GM12878 (cell line): ENCODE measurements at regions not wholly inside any gene's neighbourhood (a gene's known extent, or its start where the extent isn't known, plus 50 kb on each side); places are given as distances from the start of the nearest gene placed in this dataset.

ENCODE experiments used
- ATAC-seq: fragments of 200-7000 bp; cut with Tn5 transposase; 3 replicates; pipeline ENCODE4 v1.9.1; 2020; ENCODE audit warnings: mild to moderate bottlenecking, moderate library complexity
- BruUV-seq: library from RNA; stranded (reverse); fragments of 400-500 nt; replicated peaks from 2 replicates; lab custom pipeline; 2021; lab: Mats Ljungman, UMichigan
- CTCF ChIA-PET: fragments of 300-600 bp; sonication (Branson Sonifier 250); formaldehyde crosslinking; extraction: SDS; loops from one replicate; lab custom pipeline; 2021; ENCODE audit warnings: inconsistent platforms; lab: Yijun Ruan, JAX
- POLR2A ChIA-PET: fragments of 350-600 bp; formaldehyde crosslinking; extraction: SDS; loops from one replicate; lab custom pipeline; 2021; ENCODE audit warnings: inconsistent platforms; lab: Charles Lee
- RAD21 ChIA-PET: fragments of 300-600 bp; sonication (Branson Sonifier 250); formaldehyde crosslinking; loops from one replicate; lab custom pipeline; 2023; ENCODE audit warnings: antibody characterized with exemption; ENCODE audit not compliant: unreplicated experiment; lab: Charles Lee
- SMC1A ChIA-PET: fragments of 300-600 bp; sonication (Branson Sonifier 250); formaldehyde crosslinking; loops from one replicate; lab custom pipeline; 2023; ENCODE audit not compliant: unreplicated experiment, uncharacterized antibody; lab: Charles Lee
- DNase-seq: peaks from one replicate; pipeline ENCODE4 v3.0.0-alpha.2; 2011; ENCODE audit warnings: low read depth, low spot score
- FAIRE-seq: peaks from 3 replicates; lab custom pipeline; 2011; peaks lifted over from hg19 to GRCh38; lab: Jason Lieb, UNC
- H2AFZ ChIP-seq: 2 replicates; pipeline ENCODE4 v1.6.0; 2011; ENCODE audit warnings: low read depth, low read length, control low read depth; ENCODE audit not compliant: control insufficient read depth
- H3K27ac ChIP-seq: 2 replicates; pipeline ENCODE4 v1.5.1; 2011; ENCODE audit warnings: control low read depth; ENCODE audit not compliant: control insufficient read depth, insufficient read depth
- H3K27me3 ChIP-seq, 2 experiments: replicated peaks in 1 of 2; 2 replicates each; pipeline versions ENCODE4 v1.6.0 to v1.6.1; 2011; ENCODE audit warnings: low read length in 1 of 2; ENCODE audit not compliant: control insufficient read depth in 2 of 2, insufficient read depth in 2 of 2
- H3K36me3 ChIP-seq, 2 experiments: 2 replicates each; pipeline ENCODE4 v1.5.1; 2011; ENCODE audit warnings: low read length in 1 of 2; ENCODE audit not compliant: control insufficient read depth in 2 of 2, insufficient read depth in 2 of 2
- H3K4me1 ChIP-seq: 2 replicates; pipeline ENCODE4 v1.6.1; 2011; ENCODE audit warnings: mild to moderate bottlenecking, low read length, moderate library complexity, mixed read lengths; ENCODE audit not compliant: control insufficient read depth, insufficient read depth
- H3K4me2 ChIP-seq: 2 replicates; pipeline ENCODE4 v1.6.0; 2011; ENCODE audit warnings: control low read depth; ENCODE audit not compliant: control insufficient read depth, insufficient read depth
- H3K4me3 ChIP-seq: fragments of 200-600 bp; sonication (generic); 2 replicates; pipeline ENCODE4 v1.5.1; 2016
- H3K79me2 ChIP-seq: 2 replicates; pipeline ENCODE4 v1.6.0; 2011; ENCODE audit warnings: low read length; ENCODE audit not compliant: control insufficient read depth, insufficient read depth
- H3K9ac ChIP-seq: 2 replicates; pipeline ENCODE4 v1.8.0; 2011; ENCODE audit warnings: low read length, control low read depth, mixed read lengths; ENCODE audit not compliant: control insufficient read depth, insufficient read depth
- H3K9me3 ChIP-seq: replicated peaks from 3 replicates; pipeline ENCODE4 v1.5.1; 2011; ENCODE audit warnings: mild to moderate bottlenecking, low read length; ENCODE audit not compliant: control insufficient read depth, insufficient read depth
- H4K20me1 ChIP-seq: 2 replicates; pipeline ENCODE4 v1.6.0; 2011; ENCODE audit not compliant: control insufficient read depth, insufficient read depth
- CHD1 ChIP-seq: IDR thresholded peaks from 2 replicates; pipeline ENCODE4 v1.6.1; 2012; ENCODE audit warnings: low read depth, low read length, improper control_type of control experiment
- CHD4 ChIP-seq: fragments of 200-600 bp; sonication (generic); IDR thresholded peaks from 2 replicates; pipeline ENCODE4 v1.6.1; 2016; ENCODE audit warnings: mild to moderate bottlenecking
- CREB1 ChIP-seq: IDR thresholded peaks from 2 replicates; pipeline ENCODE4 v1.6.1; 2012; ENCODE audit warnings: low read depth, mild to moderate bottlenecking, inconsistent platforms
- EGR1 ChIP-seq, 2 experiments: IDR thresholded peaks; 1 replicate in 1 of 2; 2 replicates in 1 of 2; pipeline ENCODE4 v1.6.1; 2011 to 2012; ENCODE audit warnings: low read depth in 2 of 2, low read length in 2 of 2, borderline replicate concordance in 1 of 2, mild to moderate bottlenecking in 1 of 2, moderate library complexity in 1 of 2
- WGBS: methylation state at CpG from one replicate; pipeline ENCODE4 v1.1.6; 2016; ENCODE audit warnings: low lambda C conversion rate; ENCODE audit not compliant: insufficient replicate concordance, insufficient coverage; ENCODE audit errors: missing lambda C conversion rate; 5-methylcytosine and 5-hydroxymethylcytosine counted together
- in situ Hi-C: fragments of 300-500 bp; cut with MboI; formaldehyde crosslinking; loops from 9 replicates; pipeline ENCODE4 v1.14.3; 2018; ENCODE audit warnings: mixed read lengths
- intact Hi-C: fragments of 100-400 bp; cut with micrococcal nuclease; formaldehyde crosslinking; loops from one replicate; pipeline ENCODE4 v1.14.2; 2022; ENCODE audit not compliant: unreplicated experiment
- TF ChIP-seq, protein P1 (sequence below): IDR thresholded peaks from 2 replicates; pipeline ENCODE4 v1.6.1; 2012; ENCODE audit warnings: low read depth, low read length, improper control_type of control experiment
- TF ChIP-seq, protein P2 (sequence below): fragments of 450-650 bp; IDR thresholded peaks from 2 replicates; pipeline ENCODE4 v1.6.1; 2017; ENCODE audit warnings: low read depth, mild to moderate bottlenecking, moderate library complexity

DNA sequence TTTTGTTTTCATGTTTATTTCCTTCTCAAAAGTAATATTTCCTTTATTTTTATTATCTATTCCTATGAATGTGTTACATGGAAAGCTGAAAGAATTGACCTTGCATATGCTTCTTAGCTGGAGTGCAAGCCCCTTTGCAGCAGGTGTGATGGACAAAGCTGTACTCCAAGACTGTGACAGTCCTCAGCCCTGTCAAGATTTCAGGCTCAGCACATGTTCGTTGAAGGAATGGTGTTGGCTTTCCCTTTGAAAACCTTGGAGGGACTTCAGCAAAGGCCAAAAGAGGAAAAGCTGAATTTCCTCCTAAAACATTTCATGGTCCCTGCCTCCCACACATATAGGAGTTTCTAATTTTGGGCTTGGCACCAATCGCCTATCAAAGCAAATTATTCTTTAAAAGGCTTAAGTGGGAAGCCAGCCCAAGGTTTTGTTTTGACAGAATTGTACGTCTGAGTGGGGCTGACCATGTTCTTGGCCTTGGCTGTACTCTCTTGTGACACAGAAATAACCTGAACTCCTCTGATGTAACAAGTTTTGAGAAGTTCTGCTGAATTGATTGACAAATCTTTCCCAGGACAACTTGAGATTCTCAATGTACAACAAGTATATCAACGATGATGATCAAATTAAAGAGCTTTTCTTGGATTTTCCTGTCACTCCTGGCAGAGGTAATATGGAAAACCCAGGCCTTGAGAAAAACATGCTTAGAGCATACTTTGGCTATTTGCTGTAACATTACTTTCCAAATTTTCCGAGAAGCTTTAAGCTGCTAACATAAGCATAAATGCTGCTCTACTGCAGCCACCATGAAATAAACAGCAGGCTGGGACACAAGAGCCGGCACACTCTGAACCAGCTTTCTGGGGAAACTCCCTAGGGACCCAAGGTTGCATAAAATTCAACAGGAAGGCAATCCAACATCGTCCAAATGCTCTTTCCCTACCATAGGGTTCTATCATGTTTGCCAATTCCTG lies 135.7 kb upstream of the ZNF648 start:
- Histone ChIP-seq H3K4me2 (no peak overlapping the region), H3K79me2 (no peaks in the 10 kb centered on the region), H3K9ac (no peak overlapping the region), H2AFZ (no peak overlapping the region), H3K4me1 (no peaks in the 10 kb centered on the region), H3K4me3 (no peak overlapping the region), H3K36me3 (no peaks in the 10 kb centered on the region), H3K9me3 (no peaks in the 10 kb centered on the region), H3K27me3 (peaks cover 0 to 3% of the 10 kb centered on the region in 2 experiments; a peak in 1 of 4 replicates), H4K20me1 (no peaks in the 10 kb centered on the region), H3K27ac (no peak overlapping the region)
- no peak for FAIRE-seq
- no peak for ATAC-seq
- in situ Hi-C loops, result no loop called here
- intact Hi-C loops, result no loop called here
- DNase-seq, result no peak
- POLR2A ChIA-PET, result interaction anchor here (1.5 kb wide), 1 partner anchor 51 kb away, joined by 4 read pairs; no protein-coding TSS in a partner anchor
- TF ChIP-seq CREB1 (no peak), CHD4 (no peak), EGR1 (IDR thresholded peaks at IDR 0.05; ENCODE audit: borderline replicate concordance in 1 of 2, low read depth in 2 of 2, low read length in 2 of 2) (no peak), CHD1 (no peak)
- TF ChIP-seq, protein P1, sequence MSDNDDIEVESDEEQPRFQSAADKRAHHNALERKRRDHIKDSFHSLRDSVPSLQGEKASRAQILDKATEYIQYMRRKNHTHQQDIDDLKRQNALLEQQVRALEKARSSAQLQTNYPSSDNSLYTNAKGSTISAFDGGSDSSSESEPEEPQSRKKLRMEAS, result no peak
- TF ChIP-seq, protein P2, sequence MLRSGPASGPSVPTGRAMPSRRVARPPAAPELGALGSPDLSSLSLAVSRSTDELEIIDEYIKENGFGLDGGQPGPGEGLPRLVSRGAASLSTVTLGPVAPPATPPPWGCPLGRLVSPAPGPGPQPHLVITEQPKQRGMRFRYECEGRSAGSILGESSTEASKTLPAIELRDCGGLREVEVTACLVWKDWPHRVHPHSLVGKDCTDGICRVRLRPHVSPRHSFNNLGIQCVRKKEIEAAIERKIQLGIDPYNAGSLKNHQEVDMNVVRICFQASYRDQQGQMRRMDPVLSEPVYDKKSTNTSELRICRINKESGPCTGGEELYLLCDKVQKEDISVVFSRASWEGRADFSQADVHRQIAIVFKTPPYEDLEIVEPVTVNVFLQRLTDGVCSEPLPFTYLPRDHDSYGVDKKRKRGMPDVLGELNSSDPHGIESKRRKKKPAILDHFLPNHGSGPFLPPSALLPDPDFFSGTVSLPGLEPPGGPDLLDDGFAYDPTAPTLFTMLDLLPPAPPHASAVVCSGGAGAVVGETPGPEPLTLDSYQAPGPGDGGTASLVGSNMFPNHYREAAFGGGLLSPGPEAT, result no peak
- CTCF ChIA-PET, result interaction anchor here (0.6 to 6.4 kb wide), 16 partner anchors 8 to 202 kb away, joined by 3 to 159 read pairs (median 4); no protein-coding TSS in a partner anchor
- RAD21 ChIA-PET, result interaction anchor here (0.5 to 6.4 kb wide), 7 partner anchors 26 to 199 kb away, joined by 3 to 116 read pairs (median 4); no protein-coding TSS in a partner anchor
- SMC1A ChIA-PET, result interaction anchor here (0.7 to 5.8 kb wide), 11 partner anchors 8 to 199 kb away, joined by 3 to 108 read pairs (median 3); no protein-coding TSS in a partner anchor
- WGBS, result 13% methylated on average over 7 of the region's 7 CpGs
- BruUV-seq, result no TSS peak
